Activated CD4-positive, alpha-beta T cell treated with anti-CD3 and anti-CD28 coated beads for 36 hours (primary cell): ENCODE measurements at regions not wholly inside any gene's neighbourhood (a gene's known extent, or its start where the extent isn't known, plus 50 kb on each side); places are given as distances from the start of the nearest gene placed in this dataset.

ENCODE experiments used
- ATAC-seq: fragments of 200-7000 bp; cut with Tn5 transposase; one replicate; pipeline ENCODE4 v1.10.0; 2021; ENCODE audit warnings: mild to moderate bottlenecking, moderate library complexity
- CTCF ChIA-PET: fragments of 350-600 bp; sonication (Branson Sonifier 250); formaldehyde crosslinking; loops from one replicate; lab custom pipeline; 2021; ENCODE audit warnings: antibody characterized with exemption; lab: Charles Lee
- POLR2A ChIA-PET: fragments of 350-600 bp; sonication (Branson Sonifier 250); formaldehyde crosslinking; loops from one replicate; lab custom pipeline; 2021; ENCODE audit warnings: antibody characterized with exemption, inconsistent platforms; lab: Charles Lee
- DNase-seq: peaks from one replicate; pipeline ENCODE4 v3.0.0-alpha.2; 2020
- H3K27ac Mint-ChIP-seq: one replicate; pipeline ENCODE4 v1.8.0; 2021; ENCODE audit warnings: mixed read lengths
- H3K27me3 Mint-ChIP-seq: one replicate; pipeline ENCODE4 v1.8.0; 2021; ENCODE audit warnings: mixed read lengths
- H3K36me3 Mint-ChIP-seq: one replicate; pipeline ENCODE4 v1.8.0; 2021; ENCODE audit warnings: low read depth, mixed read lengths
- H3K4me1 Mint-ChIP-seq: one replicate; pipeline ENCODE4 v1.8.0; 2021; ENCODE audit warnings: mixed read lengths
- H3K4me3 Mint-ChIP-seq: one replicate; pipeline ENCODE4 v1.8.0; 2021; ENCODE audit warnings: mild to moderate bottlenecking, moderate library complexity, mixed read lengths
- H3K9me3 Mint-ChIP-seq: one replicate; pipeline ENCODE4 v1.8.0; 2021; ENCODE audit warnings: low read depth, mixed read lengths
- intact Hi-C, 2 experiments: fragments of 100-400 bp; cut with DNase I in 1 of 2; cut with micrococcal nuclease in 1 of 2; formaldehyde crosslinking; loops; one replicate each; pipeline versions ENCODE4 v1.14.2 to v1.15.1; 2022 to 2024; cut with DNase I, micrococcal nuclease

- ATAC-seq (no peak), DNase-seq (no peak)
- Mint-ChIP-seq H3K27me3 (no peaks in the 10 kb centered on the region), H3K4me1 (no peaks in the 10 kb centered on the region), H3K36me3 (no peaks in the 10 kb centered on the region), H3K27ac (no peak overlapping the region), H3K4me3 (no peak overlapping the region), H3K9me3 (peaks cover 1% of the 10 kb centered on the region)
- CTCF ChIA-PET = no interaction called here
- intact Hi-C loops = no loop called here
- POLR2A ChIA-PET = no interaction called here
Observed at GRCh38 chr1:69506721-69507120, 61.0 kb upstream of the LRRC7 start.

- no peaks in the 10 kb centered on the region for H3K36me3 Mint-ChIP-seq
- intact Hi-C loops = no loop called here
- no peak for DNase-seq
Observed at GRCh38 chr1:69510026-69510425, 57.7 kb upstream of the LRRC7 start.

DNA sequence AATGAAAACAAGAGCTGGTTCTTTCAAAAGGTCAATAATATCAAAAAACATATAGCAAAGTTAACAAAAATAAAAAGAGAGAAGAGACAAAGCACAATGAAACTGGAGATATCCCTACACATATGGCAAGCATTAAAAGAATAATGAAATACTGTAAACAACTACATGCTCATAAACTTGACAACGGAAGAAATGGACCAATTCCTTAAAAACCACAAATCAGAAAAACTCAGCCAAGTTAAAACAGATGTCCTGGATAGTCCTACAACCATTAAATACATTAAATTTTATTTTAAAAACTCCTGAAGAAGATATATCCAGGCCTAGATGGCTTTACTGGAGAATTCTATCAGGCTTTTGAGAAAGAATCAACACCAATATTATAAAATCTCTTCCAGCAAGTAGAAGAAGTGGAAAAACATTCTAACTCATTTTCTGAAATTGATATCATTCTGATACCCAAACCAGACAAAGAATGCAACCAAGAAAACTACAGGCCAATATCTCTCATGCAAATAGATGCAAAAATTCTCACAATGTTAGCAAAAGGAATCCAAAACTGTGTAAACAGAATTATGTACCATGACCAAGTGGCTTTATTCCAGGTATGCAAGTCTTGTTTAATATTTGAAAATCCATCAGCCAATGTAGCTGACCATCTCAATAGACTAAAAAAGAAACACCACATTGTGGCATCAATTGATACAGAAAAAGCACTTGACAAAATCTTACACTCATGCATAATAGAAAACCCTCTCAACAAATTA lies 56.1 kb upstream of the LRRC7 start:
- intact Hi-C loops = no loop called here
- Mint-ChIP-seq H3K4me3 (no peak overlapping the region), H3K36me3 (no peaks in the 10 kb centered on the region), H3K9me3 (peaks cover 3% of the 10 kb centered on the region), H3K27me3 (no peaks in the 10 kb centered on the region), H3K27ac (no peak overlapping the region), H3K4me1 (no peaks in the 10 kb centered on the region)
- no peak for DNase-seq
- ATAC-seq = no peak
- ChIA-PET CTCF (interaction anchor here (0.6 kb wide), 1 partner anchor 539 kb away, joined by 3 read pairs; no protein-coding TSS in a partner anchor), POLR2A (no interaction called here)

More at GRCh38 chr1:69510026-69510425, 57.7 kb upstream of the LRRC7 start:
- Mint-ChIP-seq H3K27me3 (no peaks in the 10 kb centered on the region), H3K9me3 (peaks cover 3% of the 10 kb centered on the region), H3K4me3 (no peak overlapping the region), H3K27ac (no peak overlapping the region), H3K4me1 (no peaks in the 10 kb centered on the region)
- ChIA-PET CTCF (no interaction called here), POLR2A (no interaction called here)
- ATAC-seq = no peak

DNA sequence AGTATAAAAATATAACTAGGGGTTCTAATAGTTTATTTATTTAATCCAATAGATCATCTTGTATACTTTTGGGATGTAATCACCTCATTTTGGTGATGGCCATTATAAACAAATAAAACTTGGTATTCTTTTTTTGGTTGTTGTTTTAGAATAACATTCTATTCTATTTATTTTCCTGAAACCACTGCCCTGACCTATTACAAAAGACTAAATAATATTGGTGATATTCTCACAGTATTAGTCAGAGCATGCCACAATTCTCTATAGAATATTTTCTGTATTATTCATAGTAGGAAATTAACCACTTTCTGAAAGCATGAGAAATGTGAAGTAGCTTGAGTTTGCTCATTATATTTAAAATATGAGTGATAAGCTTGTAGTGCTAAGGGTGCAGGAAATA lies 54.1 kb upstream of the LRRC7 start:
- H3K4me1 Mint-ChIP-seq = no peaks in the 10 kb centered on the region
- ChIA-PET POLR2A (no interaction called here), CTCF (no interaction called here)
- no peaks in the 10 kb centered on the region for H3K27me3 Mint-ChIP-seq
- intact Hi-C loops = no loop called here
- no peak overlapping the region for H3K27ac Mint-ChIP-seq
- H3K9me3 Mint-ChIP-seq = peaks cover 4% of the 10 kb centered on the region
- no peak for ATAC-seq
- H3K4me3 Mint-ChIP-seq = no peak overlapping the region
- no peaks in the 10 kb centered on the region for H3K36me3 Mint-ChIP-seq
- DNase-seq = no peak
